Activated CD8-positive, alpha-beta memory T cell treated with anti-CD3 and anti-CD28 coated beads, Interleukin-2, amount 50 U/mL, for 4 hours (primary cell): ENCODE measurements at regions not wholly inside any gene's neighbourhood (a gene's known extent, or its start where the extent isn't known, plus 50 kb on each side); places are given as distances from the start of the nearest gene placed in this dataset.

ENCODE experiments used
- DNase-seq: peaks from one replicate; pipeline ENCODE4 v3.0.0-alpha.2; 2020

DNA sequence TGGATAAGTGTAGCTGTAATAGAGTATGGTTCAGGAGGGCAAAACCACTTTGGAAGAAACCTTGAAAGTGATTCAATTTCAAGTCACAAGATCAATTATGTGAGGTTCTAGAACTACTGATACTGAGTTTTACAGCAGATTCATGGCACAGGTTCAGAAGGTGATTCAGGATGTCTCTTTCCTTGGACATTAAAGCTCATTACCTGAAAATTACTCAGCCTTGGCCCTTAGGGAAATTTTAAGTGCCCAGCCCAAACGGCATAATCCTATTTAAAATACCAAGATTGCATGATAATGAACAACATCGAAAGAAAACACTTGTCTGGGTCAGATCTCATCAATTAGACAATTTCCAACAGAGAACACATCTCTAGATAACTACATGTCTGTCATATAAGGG is 70.2 kb upstream of the SLC38A2 start:
- no peak for DNase-seq

DNA sequence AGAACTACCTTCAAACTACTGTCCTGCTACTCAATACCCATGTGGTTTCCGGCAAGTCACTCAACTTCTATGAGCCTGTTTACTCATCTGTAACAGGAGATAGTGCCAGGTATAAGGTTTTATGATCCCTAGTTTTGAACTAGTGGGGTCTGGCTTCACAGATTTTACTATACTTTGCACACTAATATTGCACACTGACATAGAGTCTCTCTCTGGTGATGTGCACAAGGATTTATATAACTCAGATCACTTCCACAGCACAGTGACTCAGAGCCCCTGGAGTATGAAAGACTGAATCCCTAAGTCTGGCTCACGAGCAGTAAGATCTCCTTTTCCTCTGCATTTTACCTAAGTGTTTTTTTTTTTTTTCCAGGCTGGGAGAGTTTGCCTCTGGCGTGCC is 69.7 kb upstream of the SLC38A2 start:
- DNase-seq, result no peak

DNA sequence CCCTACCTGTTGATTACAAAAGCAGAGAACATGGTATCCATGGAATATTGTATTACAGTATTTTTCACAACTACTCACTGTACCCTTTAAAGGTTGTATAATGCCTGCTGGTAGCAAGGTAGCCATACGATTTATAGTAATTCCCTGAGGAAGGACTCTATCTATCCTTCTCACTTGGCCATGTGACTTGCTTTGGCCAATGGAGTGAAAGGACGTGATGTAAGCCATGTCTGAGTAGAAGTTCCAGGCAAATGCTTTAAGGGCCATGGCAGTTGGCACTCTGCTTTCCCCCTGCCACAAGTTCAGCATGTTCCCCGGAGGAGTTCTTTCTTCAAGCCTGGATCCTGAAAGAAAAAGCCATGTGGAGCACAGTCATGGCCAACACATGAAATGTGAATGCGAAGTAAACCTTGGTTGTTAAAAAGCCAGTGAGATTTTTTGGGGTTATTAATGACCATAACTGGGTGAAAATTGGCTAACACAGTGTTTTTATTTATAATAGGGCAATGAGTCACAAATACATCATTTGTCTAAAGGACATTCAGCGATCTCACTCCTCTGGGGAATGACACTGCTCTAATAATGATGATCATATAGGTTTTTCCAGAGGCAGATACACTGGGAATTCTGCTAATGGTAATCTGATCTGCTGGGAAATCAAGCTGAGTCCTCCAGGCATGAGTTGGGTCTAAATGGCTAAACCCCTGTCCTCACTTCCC is 67.4 kb upstream of the SLC38A2 start:
- DNase-seq, result no peak

DNA sequence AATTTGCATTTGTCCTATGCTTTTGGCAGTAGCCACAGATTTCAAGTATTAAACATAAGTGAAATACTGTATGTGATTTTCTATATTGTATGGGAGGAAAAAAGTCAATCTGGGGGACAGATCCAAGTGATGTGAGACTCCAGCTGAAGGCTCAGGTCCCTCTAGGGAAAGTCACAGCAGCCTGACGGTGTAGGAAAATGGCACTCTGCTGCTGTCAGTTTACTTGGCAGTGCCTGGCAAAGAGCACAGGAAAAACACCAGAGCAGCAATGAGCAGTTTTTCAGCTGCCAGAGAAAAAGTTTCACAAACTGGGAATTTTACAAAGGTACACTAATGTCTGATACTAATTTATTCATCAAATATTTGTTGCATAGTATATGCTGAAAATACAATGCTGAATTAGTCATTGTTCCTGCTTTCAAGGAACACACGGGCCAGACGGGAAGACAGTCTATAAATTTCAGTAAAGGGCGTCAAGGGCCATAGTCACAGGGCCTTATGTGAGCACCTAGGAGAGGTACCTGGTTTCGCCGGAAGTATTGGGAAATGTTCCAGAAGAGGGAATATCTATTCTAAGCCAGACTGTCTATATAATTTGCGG is 66.2 kb upstream of the SLC38A2 start:
- no peak for DNase-seq

DNA sequence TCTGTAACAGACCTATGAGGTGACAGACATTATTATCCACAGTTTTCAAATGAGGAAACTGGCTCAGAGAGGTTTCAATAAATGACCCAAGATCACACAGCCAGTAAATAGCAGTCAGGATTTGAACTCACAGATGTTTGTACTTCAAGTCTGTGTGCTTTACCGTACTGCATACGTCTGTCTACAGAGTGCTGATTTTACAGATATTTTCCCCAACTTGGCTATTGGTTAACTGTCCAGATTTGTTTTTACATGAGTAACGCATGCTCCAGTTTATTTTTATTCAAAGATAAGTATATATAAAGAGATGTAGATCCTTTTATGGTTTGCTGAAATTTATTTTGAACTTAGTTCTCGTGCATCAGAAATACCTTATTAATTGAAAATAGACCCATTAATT is 65.7 kb upstream of the SLC38A2 start:
- DNase-seq, result no peak

DNA sequence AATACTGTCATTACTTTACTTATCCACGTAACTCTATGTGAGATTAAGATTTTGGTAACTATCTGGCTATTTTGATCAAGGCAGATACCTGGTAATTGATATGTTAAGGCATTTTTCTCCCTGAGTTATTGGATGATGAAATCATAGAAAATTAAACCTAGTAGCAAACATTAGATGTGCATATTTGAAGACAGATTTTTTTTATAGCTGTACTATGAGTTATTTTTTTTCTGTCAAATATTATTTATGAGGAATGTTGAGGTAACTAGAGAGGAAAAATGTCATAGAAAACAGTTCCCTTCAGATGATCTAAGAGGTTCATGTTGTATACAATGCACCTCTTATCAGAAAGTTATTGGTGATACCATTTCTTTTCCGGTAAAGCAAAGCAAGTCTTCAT is 64.9 kb upstream of the SLC38A2 start:
- DNase-seq, result no peak

DNA sequence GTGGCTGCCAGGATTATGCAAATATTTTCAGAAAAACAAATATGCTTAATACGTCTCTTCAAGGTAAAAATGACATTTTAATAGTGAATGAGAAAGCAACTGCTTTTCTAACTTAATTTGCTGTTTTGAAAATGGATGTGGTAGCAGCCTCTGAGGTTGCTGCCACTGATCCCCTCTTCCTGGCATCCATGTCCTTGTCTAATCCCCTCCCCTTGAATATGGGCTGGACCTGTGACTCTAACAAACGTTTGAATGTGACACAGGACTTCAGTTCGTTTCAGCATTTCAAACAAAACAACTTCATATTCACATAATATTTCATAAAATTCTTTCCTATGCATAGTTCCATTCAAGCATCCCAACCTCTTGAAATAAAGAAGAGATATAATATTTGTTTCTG is 64.2 kb upstream of the SLC38A2 start:
- DNase-seq, result no peak

DNA sequence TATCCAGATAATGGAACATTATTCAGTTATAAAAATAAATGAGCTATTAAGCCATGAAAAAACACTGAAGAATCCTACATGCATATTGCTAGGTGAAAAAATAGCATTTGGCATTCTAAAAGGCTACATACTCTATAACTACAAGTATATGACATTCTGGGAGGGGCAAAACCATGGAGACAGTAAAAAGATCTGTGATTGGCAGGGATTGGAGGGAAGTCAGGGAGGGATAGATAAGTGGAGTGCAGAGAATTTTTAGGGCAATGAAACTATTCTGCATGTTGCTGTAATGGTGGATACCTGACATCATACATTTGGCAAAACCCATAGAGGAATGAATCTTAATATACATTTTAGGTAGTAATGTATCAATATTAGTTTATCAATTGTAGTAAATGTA is 63.1 kb upstream of the SLC38A2 start:
- DNase-seq, result no peak

DNA sequence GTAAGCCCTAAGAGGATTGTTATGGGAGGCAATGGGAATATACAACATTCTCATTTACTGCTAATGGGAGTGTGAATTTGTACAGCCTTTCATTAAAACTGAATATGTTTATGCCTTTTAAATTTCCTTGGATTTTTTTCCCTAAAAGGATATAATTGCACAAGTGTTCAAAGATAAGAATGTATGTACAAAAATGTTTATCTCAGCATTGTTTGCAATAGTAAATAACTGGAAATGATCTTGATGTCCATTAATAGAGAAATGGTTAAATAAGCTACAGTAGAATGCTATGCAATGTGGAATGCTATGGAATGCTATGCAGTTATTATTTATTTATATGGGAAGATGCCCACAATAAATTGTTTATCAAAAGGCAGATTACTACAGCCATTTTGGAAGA is 62.5 kb upstream of the SLC38A2 start:
- DNase-seq, result no peak

DNA sequence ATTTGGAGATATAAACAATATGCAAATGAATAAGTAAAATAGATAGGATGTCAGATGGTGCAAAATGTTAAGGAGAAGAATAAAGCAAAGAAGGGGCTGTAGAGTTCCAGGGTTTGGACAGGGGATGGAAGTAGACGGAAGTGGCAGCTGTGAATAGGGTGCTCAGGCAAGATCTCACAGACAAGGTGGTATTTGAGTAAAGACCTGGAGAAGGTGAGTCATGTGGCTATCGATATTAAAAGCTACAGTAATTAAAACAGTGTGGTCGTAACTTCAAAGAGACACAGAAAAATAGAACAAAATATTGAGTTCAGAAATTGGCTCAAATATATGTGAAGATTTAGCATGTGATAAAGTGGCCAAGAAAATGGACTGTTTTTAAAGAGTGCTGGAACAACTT is 61.3 kb upstream of the SLC38A2 start:
- DNase-seq, result no peak

DNA sequence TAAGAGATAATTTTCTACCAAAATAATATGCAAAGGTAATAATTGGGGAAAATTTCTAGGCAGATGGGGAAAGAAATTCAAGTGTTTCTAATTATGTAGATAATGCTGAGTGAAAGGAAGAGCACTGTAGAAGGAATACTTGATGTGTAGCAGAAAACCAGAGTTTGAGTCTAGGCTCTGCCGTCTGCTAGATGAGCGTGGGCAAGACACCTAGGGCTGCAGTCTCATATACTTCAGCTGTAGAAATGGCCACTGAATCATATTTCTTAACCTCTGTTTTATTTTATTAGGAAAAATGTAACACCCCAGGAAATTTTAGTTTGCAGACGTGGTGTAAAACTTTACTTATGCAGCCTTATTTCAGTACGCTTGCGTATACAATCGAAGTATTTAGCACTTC is 59.8 kb upstream of the SLC38A2 start:
- no peak for DNase-seq

DNA sequence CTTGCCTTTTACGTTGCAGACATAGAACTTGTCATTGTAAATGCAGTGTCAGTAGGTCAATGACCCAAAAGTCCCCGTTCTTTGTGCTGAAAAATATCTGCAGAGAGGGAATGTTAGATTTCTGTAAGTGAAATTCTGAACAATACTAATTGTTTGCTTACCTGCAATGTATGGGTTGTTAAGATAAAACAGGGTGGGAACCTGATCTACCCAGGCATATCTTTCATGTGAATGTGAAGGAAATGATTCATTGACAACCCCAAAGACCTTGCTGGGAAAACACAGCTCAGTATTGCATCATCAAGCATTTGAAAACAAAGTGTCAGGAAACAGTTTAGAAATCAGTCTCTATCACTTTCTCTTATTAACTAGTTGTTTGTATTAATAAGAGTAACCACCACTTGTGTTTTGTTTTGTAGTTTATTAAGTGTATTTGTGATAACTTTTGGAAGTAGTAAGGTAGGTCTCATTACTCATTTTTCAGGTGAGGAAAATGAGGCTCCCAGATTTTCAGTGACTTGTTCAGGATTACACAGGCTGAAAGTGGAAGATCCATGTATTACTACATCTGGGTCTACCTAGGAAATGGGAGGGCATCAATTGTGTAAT is 57.9 kb upstream of the SLC38A2 start:
- DNase-seq, result no peak
